Activated B cell treated with CpG ODN at 0.5 μM for 24 hours (primary cell): ENCODE measurements at regions not wholly inside any gene's neighbourhood (a gene's known extent, or its start where the extent isn't known, plus 50 kb on each side); places are given as distances from the start of the nearest gene placed in this dataset.

Experiments
- ATAC-seq: fragments of 200-7000 bp; cut with Tn5 transposase; one replicate; pipeline ENCODE4 v1.10.0; 2021; ENCODE audit warnings: low read depth, mild to moderate bottlenecking, moderate library complexity
- CTCF ChIA-PET: fragments of 350-600 bp; sonication (Branson Sonifier 250); formaldehyde crosslinking; loops from one replicate; lab custom pipeline; 2021; ENCODE audit warnings: antibody characterized with exemption; lab: Charles Lee
- POLR2A ChIA-PET: fragments of 350-600 bp; sonication (Branson Sonifier 250); formaldehyde crosslinking; loops from one replicate; lab custom pipeline; 2021; ENCODE audit warnings: antibody characterized with exemption; lab: Charles Lee
- DNase-seq: peaks from one replicate; pipeline ENCODE4 v3.0.0; 2022
- H3K27ac Mint-ChIP-seq: one replicate; pipeline ENCODE4 v1.8.0; 2020; ENCODE audit warnings: mixed read lengths
- H3K27me3 Mint-ChIP-seq: one replicate; pipeline ENCODE4 v1.8.0; 2021; ENCODE audit warnings: mixed read lengths
- H3K36me3 Mint-ChIP-seq: one replicate; pipeline ENCODE4 v1.8.0; 2021; ENCODE audit warnings: low read depth, mixed read lengths
- H3K4me1 Mint-ChIP-seq: one replicate; pipeline ENCODE4 v1.8.0; 2021; ENCODE audit warnings: mixed read lengths
- H3K4me3 Mint-ChIP-seq: one replicate; pipeline ENCODE4 v1.8.0; 2020; ENCODE audit warnings: mild to moderate bottlenecking, mixed read lengths
- H3K9me3 Mint-ChIP-seq: one replicate; pipeline ENCODE4 v1.8.0; 2020; ENCODE audit warnings: mixed read lengths
- intact Hi-C: fragments of 100-400 bp; cut with micrococcal nuclease; formaldehyde crosslinking; loops from one replicate; pipeline ENCODE4 v1.15.1; 2024
- TF ChIP-seq, protein P1 (sequence below): fragments of 200-600 bp; IDR thresholded peaks from one replicate; pipeline ENCODE4 v1.8.0; 2022; ENCODE audit warnings: antibody characterized with exemption, mild to moderate bottlenecking

- ATAC-seq (no peak), DNase-seq (no peak)
- H3K4me1 Mint-ChIP-seq: no peaks in the 10 kb centered on the region
- H3K9me3 Mint-ChIP-seq: no peaks in the 10 kb centered on the region
- no peak overlapping the region for H3K27ac Mint-ChIP-seq
- H3K4me3 Mint-ChIP-seq: no peak overlapping the region
- intact Hi-C loops: no loop called here
- TF ChIP-seq, protein P1, sequence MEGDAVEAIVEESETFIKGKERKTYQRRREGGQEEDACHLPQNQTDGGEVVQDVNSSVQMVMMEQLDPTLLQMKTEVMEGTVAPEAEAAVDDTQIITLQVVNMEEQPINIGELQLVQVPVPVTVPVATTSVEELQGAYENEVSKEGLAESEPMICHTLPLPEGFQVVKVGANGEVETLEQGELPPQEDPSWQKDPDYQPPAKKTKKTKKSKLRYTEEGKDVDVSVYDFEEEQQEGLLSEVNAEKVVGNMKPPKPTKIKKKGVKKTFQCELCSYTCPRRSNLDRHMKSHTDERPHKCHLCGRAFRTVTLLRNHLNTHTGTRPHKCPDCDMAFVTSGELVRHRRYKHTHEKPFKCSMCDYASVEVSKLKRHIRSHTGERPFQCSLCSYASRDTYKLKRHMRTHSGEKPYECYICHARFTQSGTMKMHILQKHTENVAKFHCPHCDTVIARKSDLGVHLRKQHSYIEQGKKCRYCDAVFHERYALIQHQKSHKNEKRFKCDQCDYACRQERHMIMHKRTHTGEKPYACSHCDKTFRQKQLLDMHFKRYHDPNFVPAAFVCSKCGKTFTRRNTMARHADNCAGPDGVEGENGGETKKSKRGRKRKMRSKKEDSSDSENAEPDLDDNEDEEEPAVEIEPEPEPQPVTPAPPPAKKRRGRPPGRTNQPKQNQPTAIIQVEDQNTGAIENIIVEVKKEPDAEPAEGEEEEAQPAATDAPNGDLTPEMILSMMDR: no peak
- no peaks in the 10 kb centered on the region for H3K27me3 Mint-ChIP-seq
- ChIA-PET CTCF (no interaction called here), POLR2A (no interaction called here)
- no peaks in the 10 kb centered on the region for H3K36me3 Mint-ChIP-seq
Measured at GRCh38 chr6:105800398-105800797, 285.7 kb upstream of the PRDM1 start.

DNA sequence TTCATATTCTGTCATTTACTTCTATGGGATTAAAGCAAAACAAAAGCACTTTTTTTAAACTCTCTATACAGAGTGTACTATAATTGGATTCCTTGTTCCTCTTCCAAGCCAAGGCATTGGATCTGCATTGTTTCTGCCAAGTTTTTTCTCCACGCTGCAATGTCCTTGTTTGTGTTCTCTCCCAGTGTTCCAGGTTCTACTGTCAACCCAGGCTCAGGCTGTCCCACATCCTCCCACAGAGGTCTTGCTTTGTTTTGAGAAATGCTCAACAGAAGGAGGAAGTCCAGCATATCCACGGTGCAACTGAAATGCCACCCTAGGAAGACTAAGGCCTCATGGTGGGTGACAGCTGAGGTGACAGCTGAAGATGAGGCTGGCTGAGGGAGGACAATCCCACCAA, 287.1 kb upstream of the PRDM1 start:
- H3K4me1 Mint-ChIP-seq: peaks cover 3% of the 10 kb centered on the region
- no peak overlapping the region for H3K27ac Mint-ChIP-seq
- CTCF ChIA-PET: no interaction called here
- DNase-seq (no peak), ATAC-seq (no peak)
- TF ChIP-seq, protein P1: no peak
- intact Hi-C loops: loop anchor here (10.0 kb wide), 1 partner anchor 506 kb away; no protein-coding TSS in a partner anchor
- H3K9me3 Mint-ChIP-seq: no peaks in the 10 kb centered on the region
- H3K4me3 Mint-ChIP-seq: no peak overlapping the region
- H3K36me3 Mint-ChIP-seq: no peaks in the 10 kb centered on the region
- POLR2A ChIA-PET: no interaction called here
- H3K27me3 Mint-ChIP-seq: no peaks in the 10 kb centered on the region

DNA sequence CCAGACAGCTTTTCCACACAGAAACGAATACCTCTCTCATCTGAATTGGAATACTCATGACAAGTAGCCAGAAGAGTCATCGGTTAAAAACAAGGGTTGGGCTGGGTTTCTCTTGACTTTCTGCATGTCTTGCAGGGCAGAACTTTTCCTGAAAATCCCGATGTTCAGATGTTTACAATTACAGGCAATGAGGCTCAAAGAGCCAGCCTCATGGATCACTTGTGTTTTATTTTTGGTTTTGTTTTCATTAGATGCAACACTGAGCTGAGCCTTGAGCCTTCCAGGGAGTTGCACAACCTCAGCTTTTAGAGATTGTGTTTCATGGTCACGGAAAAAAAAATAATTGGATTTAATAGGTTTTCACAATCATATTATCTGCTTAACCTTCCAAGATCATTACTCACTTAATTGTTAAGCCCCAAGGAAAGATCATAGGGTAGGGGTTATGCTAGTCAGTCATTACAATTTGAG, 288.1 kb upstream of the PRDM1 start:
- ATAC-seq: no peak
- H3K9me3 Mint-ChIP-seq: no peaks in the 10 kb centered on the region

GRCh38 chr6:105797286-105797979, 288.7 kb upstream of the PRDM1 start:
- TF ChIP-seq, protein P1: no peak
- CTCF ChIA-PET: no interaction called here
- POLR2A ChIA-PET: no interaction called here
- intact Hi-C loops: loop anchor here (10.0 kb wide), 1 partner anchor 507 kb away; no protein-coding TSS in a partner anchor
- H3K4me3 Mint-ChIP-seq: no peak overlapping the region
- H3K27me3 Mint-ChIP-seq: no peaks in the 10 kb centered on the region
- no peaks in the 10 kb centered on the region for H3K9me3 Mint-ChIP-seq
- H3K36me3 Mint-ChIP-seq: no peaks in the 10 kb centered on the region
- peaks cover 10% of the 10 kb centered on the region for H3K4me1 Mint-ChIP-seq
- DNase-seq (no peak), ATAC-seq (no peak)
- no peak overlapping the region for H3K27ac Mint-ChIP-seq

More for the DNA sequence above, 288.1 kb upstream of the PRDM1 start:
- CTCF ChIA-PET: no interaction called here
- no peak for DNase-seq
- Mint-ChIP-seq H3K36me3 (no peaks in the 10 kb centered on the region), H3K27ac (no peak overlapping the region), H3K4me3 (no peak overlapping the region), H3K4me1 (peaks cover 6% of the 10 kb centered on the region), H3K27me3 (no peaks in the 10 kb centered on the region)
- intact Hi-C loops: loop anchor here (10.0 kb wide), 1 partner anchor 507 kb away; no protein-coding TSS in a partner anchor
- POLR2A ChIA-PET: no interaction called here
- TF ChIP-seq, protein P1: no peak

DNA sequence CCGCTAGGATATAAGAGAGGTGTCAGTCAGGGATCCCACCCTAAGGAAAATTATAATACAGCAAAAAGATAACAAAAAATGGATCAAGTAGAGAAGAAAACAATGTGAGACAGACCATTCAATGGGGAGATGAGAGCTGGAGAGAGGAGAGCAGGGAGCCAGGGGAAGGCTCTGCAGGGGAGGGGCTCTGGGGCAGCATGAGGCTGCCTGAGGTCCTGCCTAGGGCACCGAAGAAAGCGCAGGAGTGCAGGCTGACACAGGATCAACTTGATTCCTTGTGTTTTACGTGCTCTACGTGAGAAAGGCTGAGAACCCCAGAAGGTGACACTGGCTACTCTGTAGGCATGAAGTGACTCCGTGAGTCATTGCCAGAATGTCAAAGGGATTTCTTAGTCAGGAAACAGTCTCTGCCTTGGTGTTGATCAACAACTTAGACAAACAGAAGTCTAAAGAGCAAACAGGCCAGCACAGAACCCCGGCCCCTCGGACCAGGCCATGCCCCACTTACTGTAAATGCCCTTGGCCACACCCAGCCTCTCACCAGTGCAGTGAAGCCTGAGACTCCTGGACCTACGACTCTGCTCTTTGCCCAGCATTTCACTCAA, 290.1 kb upstream of the PRDM1 start:
- Mint-ChIP-seq H3K9me3 (no peaks in the 10 kb centered on the region), H3K36me3 (no peaks in the 10 kb centered on the region), H3K27ac (no peak overlapping the region), H3K27me3 (no peaks in the 10 kb centered on the region), H3K4me3 (no peak overlapping the region), H3K4me1 (peaks cover 20% of the 10 kb centered on the region)
- intact Hi-C loops: loop anchor here (10.0 kb wide), 1 partner anchor 509 kb away; no protein-coding TSS in a partner anchor
- ATAC-seq (no peak), DNase-seq (no peak)
- POLR2A ChIA-PET: no interaction called here
- CTCF ChIA-PET: no interaction called here
- TF ChIP-seq, protein P1: no peak
